ENCODE measurements at regions not wholly inside any gene's neighbourhood (a gene's known extent, or its start where the extent isn't known, plus 50 kb on each side); places are given as distances from the start of the nearest gene placed in this dataset.
A peak's percentile ranks its signal among the peaks of the same experiment; 100 is the strongest.

GRCh38 chr1:115168026-115168425 is 78.7 kb upstream of the TSPAN2 start:
- TF ChIP-seq CTCF (IDR thresholded peaks at IDR 0.05; ENCODE audit: unreplicated experiment), result no peak
- H3K4me1 Mint-ChIP-seq (ENCODE audit: unreplicated experiment), result peaks cover 34% of the 10 kb centered on the region
- DNase-seq (ENCODE audit: low spot score), result no peak
- no peaks in the 10 kb centered on the region for H3K9me3 Mint-ChIP-seq (ENCODE audit: unreplicated experiment)
- H3K27ac Mint-ChIP-seq (ENCODE audit: unreplicated experiment), result no peak overlapping the region
- H3K27me3 Mint-ChIP-seq (ENCODE audit: unreplicated experiment), result peaks cover 6% of the 10 kb centered on the region
- no peak overlapping the region for H3K4me3 Mint-ChIP-seq (ENCODE audit: unreplicated experiment)
- H3K36me3 Mint-ChIP-seq (ENCODE audit: low read depth, unreplicated experiment), result no peaks in the 10 kb centered on the region

GRCh38 chr1:115166531-115167091 is 77.3 kb upstream of the TSPAN2 start:
- H3K36me3 Mint-ChIP-seq (ENCODE audit: low read depth, unreplicated experiment), result no peaks in the 10 kb centered on the region
- H3K27ac Mint-ChIP-seq (ENCODE audit: unreplicated experiment), result peak overlapping the region; percentile 97
- no peak for DNase-seq (ENCODE audit: low spot score)
- H3K9me3 Mint-ChIP-seq (ENCODE audit: unreplicated experiment), result no peaks in the 10 kb centered on the region
- H3K4me1 Mint-ChIP-seq (ENCODE audit: unreplicated experiment), result peaks cover 27% of the 10 kb centered on the region
- peaks cover 5% of the 10 kb centered on the region for H3K27me3 Mint-ChIP-seq (ENCODE audit: unreplicated experiment)
- no peak for TF ChIP-seq CTCF (IDR thresholded peaks at IDR 0.05; ENCODE audit: unreplicated experiment)
- no peak overlapping the region for H3K4me3 Mint-ChIP-seq (ENCODE audit: unreplicated experiment)

- no peak overlapping the region for H3K4me3 Mint-ChIP-seq (ENCODE audit: unreplicated experiment)
- peaks cover 5% of the 10 kb centered on the region for H3K27me3 Mint-ChIP-seq (ENCODE audit: unreplicated experiment)
- peaks cover 27% of the 10 kb centered on the region for H3K4me1 Mint-ChIP-seq (ENCODE audit: unreplicated experiment)
- H3K36me3 Mint-ChIP-seq (ENCODE audit: low read depth, unreplicated experiment), result no peaks in the 10 kb centered on the region
- H3K9me3 Mint-ChIP-seq (ENCODE audit: unreplicated experiment), result no peaks in the 10 kb centered on the region
- no peak overlapping the region for H3K27ac Mint-ChIP-seq (ENCODE audit: unreplicated experiment)
- DNase-seq (ENCODE audit: low spot score), result no peak
- no peak for TF ChIP-seq CTCF (IDR thresholded peaks at IDR 0.05; ENCODE audit: unreplicated experiment)
Observed at GRCh38 chr1:115165776-115166175, 76.5 kb upstream of the TSPAN2 start.

- no peaks in the 10 kb centered on the region for H3K36me3 Mint-ChIP-seq (ENCODE audit: low read depth, unreplicated experiment)
- no peak overlapping the region for H3K4me3 Mint-ChIP-seq (ENCODE audit: unreplicated experiment)
- TF ChIP-seq CTCF (IDR thresholded peaks at IDR 0.05; ENCODE audit: unreplicated experiment), result no peak
- no peak for DNase-seq (ENCODE audit: low spot score)
- H3K27me3 Mint-ChIP-seq (ENCODE audit: unreplicated experiment), result peaks cover 5% of the 10 kb centered on the region
- H3K9me3 Mint-ChIP-seq (ENCODE audit: unreplicated experiment), result no peaks in the 10 kb centered on the region
- no peak overlapping the region for H3K27ac Mint-ChIP-seq (ENCODE audit: unreplicated experiment)
- H3K4me1 Mint-ChIP-seq (ENCODE audit: unreplicated experiment), result peaks cover 22% of the 10 kb centered on the region
Observed at GRCh38 chr1:115164940-115165705, 75.8 kb upstream of the TSPAN2 start.

GRCh38 chr1:115164484-115164883 is 75.2 kb upstream of the TSPAN2 start:
- no peak for DNase-seq (ENCODE audit: low spot score)
- H3K9me3 Mint-ChIP-seq (ENCODE audit: unreplicated experiment), result no peaks in the 10 kb centered on the region
- H3K27ac Mint-ChIP-seq (ENCODE audit: unreplicated experiment), result no peak overlapping the region
- H3K27me3 Mint-ChIP-seq (ENCODE audit: unreplicated experiment), result peaks cover 3% of the 10 kb centered on the region
- no peaks in the 10 kb centered on the region for H3K36me3 Mint-ChIP-seq (ENCODE audit: low read depth, unreplicated experiment)
- no peak for TF ChIP-seq CTCF (IDR thresholded peaks at IDR 0.05; ENCODE audit: unreplicated experiment)
- H3K4me1 Mint-ChIP-seq (ENCODE audit: unreplicated experiment), result peaks cover 16% of the 10 kb centered on the region
- no peak overlapping the region for H3K4me3 Mint-ChIP-seq (ENCODE audit: unreplicated experiment)
